PC-9 (cell line): ENCODE measurements at regions not wholly inside any gene's neighbourhood (a gene's known extent, or its start where the extent isn't known, plus 50 kb on each side); places are given as distances from the start of the nearest gene placed in this dataset.
"Not testable (repeated sequence)": the region's sequence is repeated elsewhere in the genome, so short reads cannot be mapped to it uniquely, and the experiment has no call there.

Source experiments
- CTCF ChIP-seq: fragments of 200-600 bp; sonication (generic); conservative IDR thresholded peaks from 2 replicates; pipeline ENCODE4 v1.6.1; 2017; ENCODE audit warnings: mixed run types, antibody characterized with exemption, mild to moderate bottlenecking, moderate library complexity
- EZH2 ChIP-seq: fragments of 200-600 bp; sonication (generic); IDR thresholded peaks from 2 replicates; pipeline ENCODE4 v1.8.0; 2017; ENCODE audit warnings: antibody characterized with exemption, low read depth

DNA sequence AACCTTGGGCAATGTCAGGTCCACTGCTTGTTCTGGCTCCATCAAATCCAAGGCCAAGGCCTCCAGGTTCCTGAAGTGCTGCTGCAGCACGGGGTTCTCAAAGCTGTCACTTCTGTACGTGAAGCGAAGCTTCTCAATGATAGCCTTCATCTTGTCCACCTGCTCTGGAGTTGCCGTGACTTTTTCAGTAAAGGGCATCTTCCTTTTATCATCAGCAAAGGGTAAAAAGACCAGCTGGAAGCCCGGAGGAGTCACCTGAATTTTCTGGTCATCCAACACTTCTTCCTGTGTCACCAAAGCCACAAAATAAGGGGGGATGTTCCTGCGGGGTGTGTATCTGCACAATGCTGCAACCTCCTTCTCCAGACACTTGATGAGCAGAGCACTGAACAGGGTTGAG lies 131.7 kb upstream of the MAMLD1 start:
- not testable (repeated sequence) for TF ChIP-seq EZH2, CTCF
